ENCODE measurements at regions not wholly inside any gene's neighbourhood (a gene's known extent, or its start where the extent isn't known, plus 50 kb on each side); places are given as distances from the start of the nearest gene placed in this dataset.
A peak's percentile ranks its signal among the peaks of the same experiment; 100 is the strongest.
"Not testable (repeated sequence)": the region's sequence is repeated elsewhere in the genome, so short reads cannot be mapped to it uniquely, and the experiment has no call there.

- Histone ChIP-seq H3K4me1 (ENCODE audit: insufficient read depth, low read length, poor library complexity, severe bottlenecking) (no peaks in the 10 kb centered on the region), H3K9me3 (ENCODE audit: insufficient read depth, low read depth, low read length) (no peaks in the 10 kb centered on the region), H3F3A (ENCODE audit: low read depth) (no peaks in the 10 kb centered on the region), H3K4me2 (ENCODE audit: low read depth, low read length, poor library complexity, severe bottlenecking) (no peak overlapping the region), H3K4me3 (ENCODE audit: low read length, poor library complexity, severe bottlenecking) (no peak overlapping the region), H3K9ac (ENCODE audit: low read depth, low read length, poor library complexity, severe bottlenecking) (no peak overlapping the region), H3K27me3 (ENCODE audit: insufficient read depth, low read length, poor library complexity, severe bottlenecking) (no peaks in the 10 kb centered on the region), H3K79me2 (ENCODE audit: insufficient read depth, low read length) (no peaks in the 10 kb centered on the region), H4K20me1 (ENCODE audit: insufficient read depth, low read length, poor library complexity, severe bottlenecking) (no peaks in the 10 kb centered on the region), H2AFZ (ENCODE audit: low read length) (peak overlapping the region; percentile 19; the same call in 1 of the 2 replicates), H3K36me3 (ENCODE audit: insufficient read depth, low read length) (no peaks in the 10 kb centered on the region), H3K9me2 (replicated peaks; ENCODE audit: low read depth, low read length) (no peaks in the 10 kb centered on the region)
- no peak for TF ChIP-seq EZH2phosphoT487 (IDR thresholded peaks at IDR 0.05; ENCODE audit: borderline replicate concordance)
- TF ChIP-seq CTCF (conservative IDR thresholded peaks at IDR 0.05; ENCODE audit: low read length) = peak; percentile 73
Observed at GRCh38 chr14:22200977-22201605, 387.9 kb downstream of the DAD1 start.

- not testable (repeated sequence) for H3K4me1 ChIP-seq (ENCODE audit: insufficient read depth, low read length, poor library complexity, severe bottlenecking); H3F3A ChIP-seq (ENCODE audit: low read depth); H3K4me2 ChIP-seq (ENCODE audit: low read depth, low read length, poor library complexity, severe bottlenecking)
Observed at GRCh38 chr14:22200131-22200530, 388.9 kb downstream of the DAD1 start.

GRCh38 chr14:22194664-22195063, 394.4 kb downstream of the DAD1 start:
- no peaks in the 10 kb centered on the region for H3K79me2 ChIP-seq (ENCODE audit: insufficient read depth, low read length)
- no peaks in the 10 kb centered on the region for H3F3A ChIP-seq (ENCODE audit: low read depth)
- no peaks in the 10 kb centered on the region for H3K36me3 ChIP-seq (ENCODE audit: insufficient read depth, low read length)
- H4K20me1 ChIP-seq (ENCODE audit: insufficient read depth, low read length, poor library complexity, severe bottlenecking) = no peaks in the 10 kb centered on the region
- H3K4me3 ChIP-seq (ENCODE audit: low read length, poor library complexity, severe bottlenecking) = no peak overlapping the region
- no peaks in the 10 kb centered on the region for H3K9me3 ChIP-seq (ENCODE audit: insufficient read depth, low read depth, low read length)
- no peak for TF ChIP-seq EZH2phosphoT487 (IDR thresholded peaks at IDR 0.05; ENCODE audit: borderline replicate concordance)
- TF ChIP-seq CTCF (conservative IDR thresholded peaks at IDR 0.05; ENCODE audit: low read length) = no peak
- H3K9me2 ChIP-seq (replicated peaks; ENCODE audit: low read depth, low read length) = no peaks in the 10 kb centered on the region
- H2AFZ ChIP-seq (ENCODE audit: low read length) = no peak overlapping the region
- H3K4me2 ChIP-seq (ENCODE audit: low read depth, low read length, poor library complexity, severe bottlenecking) = no peak overlapping the region
- H3K27me3 ChIP-seq (ENCODE audit: insufficient read depth, low read length, poor library complexity, severe bottlenecking) = no peaks in the 10 kb centered on the region
- no peak overlapping the region for H3K9ac ChIP-seq (ENCODE audit: low read depth, low read length, poor library complexity, severe bottlenecking)
- peaks cover 8% of the 10 kb centered on the region for H3K4me1 ChIP-seq (ENCODE audit: insufficient read depth, low read length, poor library complexity, severe bottlenecking)

More at GRCh38 chr14:22200131-22200530, 388.9 kb downstream of the DAD1 start:
- not testable (repeated sequence) for H2AFZ ChIP-seq (ENCODE audit: low read length); H3K9me2 ChIP-seq (replicated peaks; ENCODE audit: low read depth, low read length); H3K79me2 ChIP-seq (ENCODE audit: insufficient read depth, low read length); H3K27me3 ChIP-seq (ENCODE audit: insufficient read depth, low read length, poor library complexity, severe bottlenecking); H3K9ac ChIP-seq (ENCODE audit: low read depth, low read length, poor library complexity, severe bottlenecking); H3K36me3 ChIP-seq (ENCODE audit: insufficient read depth, low read length); H4K20me1 ChIP-seq (ENCODE audit: insufficient read depth, low read length, poor library complexity, severe bottlenecking); H3K4me3 ChIP-seq (ENCODE audit: low read length, poor library complexity, severe bottlenecking); H3K9me3 ChIP-seq (ENCODE audit: insufficient read depth, low read depth, low read length)

Data from Loucy (cell line).